ENCODE measurements at regions not wholly inside any gene's neighbourhood (a gene's known extent, or its start where the extent isn't known, plus 50 kb on each side); places are given as distances from the start of the nearest gene placed in this dataset.
A peak's percentile ranks its signal among the peaks of the same experiment; 100 is the strongest.
"Not testable (repeated sequence)": the region's sequence is repeated elsewhere in the genome, so short reads cannot be mapped to it uniquely, and the experiment has no call there.

GRCh38 chr7:65317372-65317771 is 56.3 kb upstream of the ZNF92 start:
- FAIRE-seq (no peak), DNase-seq (ENCODE audit: insufficient read length, low spot score) (no peak)

GRCh38 chr7:65310761-65311160 is 62.9 kb upstream of the ZNF92 start:
- no peak for FAIRE-seq
- TF ChIP-seq POLR2A (IDR thresholded peaks at IDR 0.05; ENCODE audit: low read depth, low read length), result no peak
- DNase-seq (ENCODE audit: insufficient read length, low spot score), result no peak

More at GRCh38 chr7:65317372-65317771, 56.3 kb upstream of the ZNF92 start:
- no peak for TF ChIP-seq POLR2A (IDR thresholded peaks at IDR 0.05; ENCODE audit: low read depth, low read length)

- TF ChIP-seq POLR2A (IDR thresholded peaks at IDR 0.05; ENCODE audit: low read depth, low read length), result no peak
- no peak for DNase-seq (ENCODE audit: insufficient read length, low spot score)
- no peak for FAIRE-seq
Observed at GRCh38 chr7:65308300-65308678, 65.4 kb upstream of the ZNF92 start.

- FAIRE-seq (no peak), DNase-seq (ENCODE audit: insufficient read length, low spot score) (peak; percentile 31)
- no peak for TF ChIP-seq POLR2A (IDR thresholded peaks at IDR 0.05; ENCODE audit: low read depth, low read length)
Observed at GRCh38 chr7:65307651-65308299, 65.9 kb upstream of the ZNF92 start.

- no peak for TF ChIP-seq POLR2A (IDR thresholded peaks at IDR 0.05; ENCODE audit: low read depth, low read length)
- no peak for FAIRE-seq
- DNase-seq (ENCODE audit: insufficient read length, low spot score), result no peak
Observed at GRCh38 chr7:65304175-65304574, 69.5 kb upstream of the ZNF92 start.

GRCh38 chr7:65302883-65303282 is 70.8 kb upstream of the ZNF92 start:
- DNase-seq (ENCODE audit: insufficient read length, low spot score) (no peak), FAIRE-seq (no peak)
- no peak for TF ChIP-seq POLR2A (IDR thresholded peaks at IDR 0.05; ENCODE audit: low read depth, low read length)

- TF ChIP-seq POLR2A (IDR thresholded peaks at IDR 0.05; ENCODE audit: low read depth, low read length), result no peak
- DNase-seq (ENCODE audit: insufficient read length, low spot score) (no peak), FAIRE-seq (no peak)
Observed at GRCh38 chr7:65301007-65301406, 72.6 kb upstream of the ZNF92 start.

GRCh38 chr7:65295409-65295808 is 78.2 kb upstream of the ZNF92 start:
- FAIRE-seq, result no peak
- DNase-seq (ENCODE audit: insufficient read length, low spot score), result no peak

GRCh38 chr7:65290340-65290739 is 83.3 kb upstream of the ZNF92 start:
- FAIRE-seq; DNase-seq (ENCODE audit: insufficient read length, low spot score): not testable (repeated sequence)

More at GRCh38 chr7:65295409-65295808, 78.2 kb upstream of the ZNF92 start:
- TF ChIP-seq POLR2A (IDR thresholded peaks at IDR 0.05; ENCODE audit: low read depth, low read length), result no peak

- TF ChIP-seq POLR2A (IDR thresholded peaks at IDR 0.05; ENCODE audit: low read depth, low read length), result no peak
- DNase-seq (ENCODE audit: insufficient read length, low spot score) (no peak), FAIRE-seq (no peak)
Observed at GRCh38 chr7:65287023-65287422, 86.6 kb upstream of the ZNF92 start.

- FAIRE-seq (no peak), DNase-seq (ENCODE audit: insufficient read length, low spot score) (no peak)
- TF ChIP-seq POLR2A (IDR thresholded peaks at IDR 0.05; ENCODE audit: low read depth, low read length), result no peak
Observed at GRCh38 chr7:65285906-65286864, 87.5 kb upstream of the ZNF92 start.

GRCh38 chr7:65285241-65285640 is 88.4 kb upstream of the ZNF92 start:
- FAIRE-seq; DNase-seq (ENCODE audit: insufficient read length, low spot score): not testable (repeated sequence)

GRCh38 chr7:65279795-65280194 is 93.9 kb upstream of the ZNF92 start:
- FAIRE-seq, result peak; percentile 15
- DNase-seq (ENCODE audit: insufficient read length, low spot score), result no peak
- TF ChIP-seq POLR2A (IDR thresholded peaks at IDR 0.05; ENCODE audit: low read depth, low read length), result no peak

GRCh38 chr7:65276822-65277221 is 96.8 kb upstream of the ZNF92 start:
- TF ChIP-seq POLR2A (IDR thresholded peaks at IDR 0.05; ENCODE audit: low read depth, low read length), result no peak
- no peak for DNase-seq (ENCODE audit: insufficient read length, low spot score)
- no peak for FAIRE-seq

GRCh38 chr7:65271502-65271901 is 102.2 kb upstream of the ZNF92 start:
- not testable (repeated sequence) for FAIRE-seq; DNase-seq (ENCODE audit: insufficient read length, low spot score)
